Jurkat, Clone E6-1 (cell line): ENCODE measurements at regions not wholly inside any gene's neighbourhood (a gene's known extent, or its start where the extent isn't known, plus 50 kb on each side); places are given as distances from the start of the nearest gene placed in this dataset.

Experiments
- DNase-seq: peaks from one replicate; pipeline ENCODE4 v3.0.0-alpha.2; 2011; ENCODE audit warnings: low read depth, low spot score
- H3K4me3 ChIP-seq: 2 replicates; pipeline ENCODE4 v1.5.1; 2011; ENCODE audit warnings: mild to moderate bottlenecking, low read length, control low read depth, moderate library complexity

GRCh38 chr13:54144828-54145227 is 1116.2 kb downstream of the OLFM4 start:
- DNase-seq: no peak
- no peak overlapping the region for H3K4me3 ChIP-seq

DNA sequence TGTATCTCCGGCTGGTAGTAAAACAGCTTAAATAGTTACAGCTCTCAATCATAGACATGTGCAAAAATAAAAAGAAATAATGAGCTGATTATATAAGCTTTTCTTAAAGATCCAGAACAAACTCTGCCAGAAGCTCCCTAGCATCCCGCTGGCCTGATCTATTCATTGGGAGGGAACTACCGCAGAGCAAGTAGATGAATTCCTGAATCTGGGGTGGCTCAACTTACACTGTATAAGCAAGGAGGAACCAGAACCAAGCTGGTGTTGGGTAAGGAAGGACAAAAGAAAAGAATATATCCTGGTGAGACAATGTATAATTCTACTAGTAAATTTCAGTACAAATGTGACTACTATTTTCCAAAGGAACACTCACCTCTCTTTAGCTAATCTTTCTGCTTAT is 1122.2 kb downstream of the OLFM4 start:
- DNase-seq: no peak
- H3K4me3 ChIP-seq: no peak overlapping the region

DNA sequence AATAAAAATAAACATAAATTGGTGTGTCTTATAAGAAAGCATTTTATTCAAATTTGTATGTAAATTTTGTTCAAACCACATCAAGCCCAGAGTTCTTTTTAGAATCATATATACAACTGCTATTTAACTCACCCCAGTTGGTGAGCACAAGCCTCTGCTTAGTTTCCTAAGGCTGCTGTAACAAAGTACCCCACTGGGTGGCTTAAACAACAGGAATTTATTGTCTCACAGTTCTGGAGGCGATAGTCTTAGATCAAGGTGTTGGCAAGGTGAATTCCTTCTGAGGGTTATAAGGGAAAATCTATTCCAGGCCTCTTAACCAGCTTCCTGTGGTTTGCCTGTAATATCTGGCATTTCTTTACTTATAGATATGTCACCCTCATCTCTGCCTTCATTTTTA is 1133.5 kb downstream of the OLFM4 start:
- DNase-seq: peak; percentile 5
- no peak overlapping the region for H3K4me3 ChIP-seq

GRCh38 chr13:54165581-54166215 is 1137.1 kb downstream of the OLFM4 start:
- H3K4me3 ChIP-seq: no peak overlapping the region
- no peak for DNase-seq

GRCh38 chr13:54173996-54174395 is 1145.4 kb downstream of the OLFM4 start:
- no peak overlapping the region for H3K4me3 ChIP-seq
- no peak for DNase-seq

- H3K4me3 ChIP-seq: no peak overlapping the region
- DNase-seq: no peak
These were observed 1146.9 kb downstream of the OLFM4 start for GRCh38 chr13:54175466-54175865.

- no peak for DNase-seq
These were observed 1148.9 kb downstream of the OLFM4 start for GRCh38 chr13:54177466-54177865.

GRCh38 chr13:54183166-54183565 is 1154.6 kb downstream of the OLFM4 start:
- DNase-seq: no peak
- no peak overlapping the region for H3K4me3 ChIP-seq

More at GRCh38 chr13:54177466-54177865, 1148.9 kb downstream of the OLFM4 start:
- no peak overlapping the region for H3K4me3 ChIP-seq

- no peak for DNase-seq
- no peak overlapping the region for H3K4me3 ChIP-seq
These were observed 1155.1 kb downstream of the OLFM4 start for GRCh38 chr13:54183728-54184127.

DNA sequence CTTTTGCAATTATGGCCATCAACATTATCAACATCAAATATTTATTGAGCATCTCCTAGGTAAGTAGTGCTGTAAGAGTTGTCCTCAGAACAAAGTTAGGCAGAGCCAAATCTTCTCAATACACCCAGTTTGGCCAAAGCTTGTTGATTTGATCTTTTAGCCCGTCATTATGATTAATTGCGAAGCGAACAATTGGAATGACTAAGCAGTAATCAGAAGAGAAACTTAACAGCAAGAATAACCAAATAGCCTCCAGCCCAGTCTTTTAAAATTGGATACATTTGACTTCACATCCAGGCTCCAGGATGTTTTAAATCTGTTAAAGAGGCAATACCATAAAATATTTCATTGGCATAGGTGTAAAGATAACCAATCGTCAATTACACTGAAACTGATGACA is 1156.0 kb downstream of the OLFM4 start:
- DNase-seq: no peak
- H3K4me3 ChIP-seq: no peak overlapping the region

GRCh38 chr13:54185101-54185500 is 1156.5 kb downstream of the OLFM4 start:
- no peak overlapping the region for H3K4me3 ChIP-seq
- DNase-seq: no peak

GRCh38 chr13:54185785-54186184 is 1157.2 kb downstream of the OLFM4 start:
- no peak for DNase-seq
- no peak overlapping the region for H3K4me3 ChIP-seq

- DNase-seq: no peak
- H3K4me3 ChIP-seq: no peak overlapping the region
These were observed 1158.8 kb downstream of the OLFM4 start for GRCh38 chr13:54187461-54187860.

GRCh38 chr13:54194233-54195024 is 1165.8 kb downstream of the OLFM4 start:
- DNase-seq: no peak
- H3K4me3 ChIP-seq: no peak overlapping the region

- H3K4me3 ChIP-seq: no peak overlapping the region
- DNase-seq: no peak
These were observed 1168.1 kb downstream of the OLFM4 start for GRCh38 chr13:54196684-54197083.

- DNase-seq: no peak
These were observed 1170.3 kb downstream of the OLFM4 start for GRCh38 chr13:54198911-54199310.

DNA sequence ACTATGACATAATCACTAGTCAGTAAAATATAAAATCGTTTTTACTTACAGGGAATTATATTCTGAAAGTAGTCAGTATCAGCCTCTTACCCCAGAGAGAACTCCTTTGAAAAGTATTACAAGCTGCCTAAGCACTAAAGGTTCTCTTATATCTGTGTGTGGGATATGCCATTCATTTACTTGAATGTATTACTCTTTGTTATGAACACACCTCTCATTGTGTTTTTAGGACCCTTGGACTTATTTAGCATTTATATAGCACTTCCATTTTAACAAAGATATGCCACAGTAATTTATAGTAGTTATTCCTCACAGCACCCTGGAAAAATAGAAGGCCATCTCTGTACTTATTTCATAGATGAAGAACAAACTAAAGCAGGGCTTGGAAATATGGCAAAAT is 1178.0 kb downstream of the OLFM4 start:
- H3K4me3 ChIP-seq: no peak overlapping the region
- DNase-seq: no peak

More at GRCh38 chr13:54198911-54199310, 1170.3 kb downstream of the OLFM4 start:
- H3K4me3 ChIP-seq: no peak overlapping the region

GRCh38 chr13:54210397-54211049 is 1181.9 kb downstream of the OLFM4 start:
- H3K4me3 ChIP-seq: no peak overlapping the region
- no peak for DNase-seq

DNA sequence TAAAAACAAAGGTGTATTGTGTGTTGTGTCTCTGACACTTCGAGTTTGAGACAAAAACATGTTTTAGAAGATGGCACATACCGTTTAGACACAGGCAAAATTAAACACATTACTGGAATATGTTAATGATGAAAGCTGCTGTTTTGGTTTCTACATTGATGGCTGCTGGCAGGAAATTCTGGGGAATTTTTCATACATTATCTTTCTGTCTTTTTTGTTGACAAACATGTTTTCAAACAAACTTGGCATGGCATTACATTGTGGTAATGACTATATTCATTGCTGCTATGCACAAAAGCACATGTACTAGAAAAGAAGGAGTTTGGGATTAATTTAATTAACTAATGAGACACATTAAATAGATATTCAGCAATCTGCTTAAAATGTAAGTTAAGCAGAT is 1187.6 kb downstream of the OLFM4 start:
- DNase-seq: no peak
- H3K4me3 ChIP-seq: no peak overlapping the region

DNA sequence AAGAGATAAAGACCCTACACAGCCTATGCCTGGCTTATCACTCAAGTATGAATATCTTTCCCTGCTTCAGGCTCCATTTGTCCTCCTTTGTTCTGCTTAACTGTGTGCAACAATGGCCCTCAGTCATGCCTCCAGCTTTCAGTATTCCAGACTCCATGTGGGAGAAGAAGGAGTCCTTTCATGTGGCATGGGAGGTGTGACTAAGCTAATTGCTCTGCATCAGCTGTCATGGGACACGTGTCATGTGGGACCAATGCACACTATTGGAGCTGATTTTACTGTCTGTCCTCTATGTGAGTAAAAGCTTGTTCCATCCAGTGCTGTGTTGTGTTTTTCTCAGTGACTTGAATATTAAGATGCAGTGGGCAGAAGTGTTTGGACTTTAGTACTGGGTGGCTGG is 1198.3 kb downstream of the OLFM4 start:
- DNase-seq: no peak
- H3K4me3 ChIP-seq: no peak overlapping the region
